ENCODE measurements at regions not wholly inside any gene's neighbourhood (a gene's known extent, or its start where the extent isn't known, plus 50 kb on each side); places are given as distances from the start of the nearest gene placed in this dataset.
"Not testable (repeated sequence)": the region's sequence is repeated elsewhere in the genome, so short reads cannot be mapped to it uniquely, and the experiment has no call there.

DNA sequence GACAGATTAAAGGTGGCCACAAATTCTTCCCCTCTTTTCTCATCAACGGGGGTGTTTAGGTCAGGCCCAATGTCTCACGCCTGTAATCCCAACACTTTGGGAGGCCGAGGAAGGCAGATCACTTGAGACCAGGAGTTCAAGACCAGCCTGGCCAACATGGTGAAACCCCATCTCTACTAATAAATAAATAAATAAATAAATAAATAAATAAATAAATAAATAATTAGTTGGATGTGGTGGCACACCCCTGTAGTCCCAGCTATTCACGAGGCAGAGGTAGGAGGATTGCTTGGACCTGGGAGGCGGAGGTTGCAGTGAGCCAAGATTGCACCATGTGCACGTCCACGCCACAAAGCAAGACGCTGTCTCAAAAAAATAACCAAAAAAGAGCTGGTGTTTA, 180.7 kb downstream of the FASLG start:
- not testable (repeated sequence) for TF ChIP-seq CTCF (conservative IDR thresholded peaks at IDR 0.05); ZFX (IDR thresholded peaks at IDR 0.05)
